ENCODE measurements at regions not wholly inside any gene's neighbourhood (a gene's known extent, or its start where the extent isn't known, plus 50 kb on each side); places are given as distances from the start of the nearest gene placed in this dataset.

GRCh38 chr3:168364967-168365366, 269.2 kb upstream of the GOLIM4 start:
- H3K27ac ChIP-seq (ENCODE audit: low read length): no peak overlapping the region
- H2AFZ ChIP-seq (ENCODE audit: low read depth, low read length): no peak overlapping the region
- no peaks in the 10 kb centered on the region for H3K9me2 ChIP-seq (ENCODE audit: insufficient read depth, low read length)
- no peaks in the 10 kb centered on the region for H4K20me1 ChIP-seq (ENCODE audit: insufficient read depth)
- TF ChIP-seq MXI1 (conservative IDR thresholded peaks at IDR 0.05; ENCODE audit: poor library complexity, severe bottlenecking): no peak
- TF ChIP-seq REST (IDR thresholded peaks at IDR 0.05; ENCODE audit: borderline replicate concordance): no peak
- TF ChIP-seq EP300 (conservative IDR thresholded peaks at IDR 0.05; ENCODE audit: poor library complexity, severe bottlenecking): no peak
- no peak for TF ChIP-seq TAF1 (IDR thresholded peaks at IDR 0.05; ENCODE audit: low read depth)
- TF ChIP-seq CTCF (IDR thresholded peaks at IDR 0.05; ENCODE audit: poor library complexity, severe bottlenecking): no peak
- no peak for TF ChIP-seq RAD21 (conservative IDR thresholded peaks at IDR 0.05)
- no peak for TF ChIP-seq POLR2AphosphoS5 (IDR thresholded peaks at IDR 0.05)
- TF ChIP-seq EZH2 (IDR thresholded peaks at IDR 0.05; ENCODE audit: borderline replicate concordance, insufficient read depth, low read length, poor library complexity, severe bottlenecking): no peak
- no peak for TF ChIP-seq SMC3 (conservative IDR thresholded peaks at IDR 0.05; ENCODE audit: poor library complexity)
- H3K27me3 ChIP-seq (ENCODE audit: insufficient read depth, low read depth, low read length): no peaks in the 10 kb centered on the region
- H3K9ac ChIP-seq (ENCODE audit: low read length): no peak overlapping the region
- H3F3A ChIP-seq (ENCODE audit: insufficient read depth, low read length, poor library complexity, severe bottlenecking): no peaks in the 10 kb centered on the region
- H3K4me2 ChIP-seq (ENCODE audit: low read length): no peak overlapping the region
- no peaks in the 10 kb centered on the region for H3K9me3 ChIP-seq (ENCODE audit: low read length)
- H3K4me3 ChIP-seq (ENCODE audit: low read length): no peak overlapping the region
- no peaks in the 10 kb centered on the region for H3K79me2 ChIP-seq (replicated peaks; ENCODE audit: insufficient read depth, low read length)
- no peaks in the 10 kb centered on the region for H3K36me3 ChIP-seq (ENCODE audit: insufficient read depth, low read length)

GRCh38 chr3:168362661-168363247, 267.0 kb upstream of the GOLIM4 start:
- TF ChIP-seq EP300 (conservative IDR thresholded peaks at IDR 0.05; ENCODE audit: poor library complexity, severe bottlenecking) (peak; percentile 46), REST (IDR thresholded peaks at IDR 0.05; ENCODE audit: borderline replicate concordance) (no peak)

More at GRCh38 chr3:168362661-168363247, 267.0 kb upstream of the GOLIM4 start:
- no peak overlapping the region for H2AFZ ChIP-seq (ENCODE audit: low read depth, low read length)
- no peaks in the 10 kb centered on the region for H3K79me2 ChIP-seq (replicated peaks; ENCODE audit: insufficient read depth, low read length)
- H3K9me2 ChIP-seq (ENCODE audit: insufficient read depth, low read length): no peaks in the 10 kb centered on the region
- H4K20me1 ChIP-seq (ENCODE audit: insufficient read depth): no peaks in the 10 kb centered on the region
- no peak overlapping the region for H3K27ac ChIP-seq (ENCODE audit: low read length)
- H3K9me3 ChIP-seq (ENCODE audit: low read length): no peaks in the 10 kb centered on the region
- no peaks in the 10 kb centered on the region for H3K27me3 ChIP-seq (ENCODE audit: insufficient read depth, low read depth, low read length)
- no peaks in the 10 kb centered on the region for H3K36me3 ChIP-seq (ENCODE audit: insufficient read depth, low read length)
- H3F3A ChIP-seq (ENCODE audit: insufficient read depth, low read length, poor library complexity, severe bottlenecking): no peaks in the 10 kb centered on the region
- H3K4me3 ChIP-seq (ENCODE audit: low read length): no peak overlapping the region
- no peak overlapping the region for H3K4me2 ChIP-seq (ENCODE audit: low read length)
- no peak overlapping the region for H3K9ac ChIP-seq (ENCODE audit: low read length)
